Stimulated activated CD4-positive, alpha-beta T cell treated with anti-CD3 and anti-CD28 coated beads, Interleukin-2, amount 100 ng/mL, for 24 hours (primary cell): ENCODE measurements at regions not wholly inside any gene's neighbourhood (a gene's known extent, or its start where the extent isn't known, plus 50 kb on each side); places are given as distances from the start of the nearest gene placed in this dataset.

Experiments used
- DNase-seq, 2 donors: peaks; one replicate each; pipeline ENCODE4 v3.0.0-alpha.2; 2020

DNA sequence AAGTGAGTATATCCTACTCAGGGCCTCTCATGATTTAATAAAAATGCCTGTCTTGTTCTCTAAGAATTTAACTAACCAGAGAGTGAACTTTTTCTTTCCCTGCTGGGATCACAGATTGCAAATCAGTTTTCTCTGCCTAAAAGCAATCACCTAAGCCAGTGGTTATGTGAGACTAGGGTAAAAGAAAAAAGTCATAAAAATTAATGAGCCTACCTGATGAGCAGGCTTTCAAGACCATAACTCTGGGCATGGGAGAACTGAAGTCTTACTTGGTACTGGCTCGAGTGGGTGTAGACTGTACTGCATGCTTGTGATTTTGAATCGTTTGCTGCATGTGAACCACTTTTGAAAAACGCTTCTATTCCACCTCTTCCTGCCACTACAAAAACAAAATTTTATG is 1677.0 kb upstream of the LRRTM1 start:
- no peak for DNase-seq

DNA sequence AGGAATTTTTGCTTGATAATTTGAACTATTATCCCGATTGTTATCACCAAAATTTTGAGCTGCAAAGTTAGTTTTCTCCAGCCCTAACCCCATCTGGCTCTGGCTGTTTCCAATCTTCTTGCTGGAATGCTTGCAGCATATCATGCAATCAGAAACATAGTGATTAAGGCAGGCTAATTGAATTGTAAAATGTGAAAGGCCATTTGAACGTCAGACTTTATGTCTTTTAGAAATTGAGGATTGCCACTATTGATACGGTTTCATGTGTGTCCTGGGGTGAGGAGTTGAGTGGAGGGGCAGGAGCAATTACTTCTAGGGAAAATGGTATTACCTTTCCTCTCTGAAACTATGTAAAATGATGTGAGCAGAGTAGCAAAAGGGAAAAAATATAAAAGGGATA is 1674.5 kb upstream of the LRRTM1 start:
- DNase-seq = no peak

GRCh38 chr2:81976998-81977397 is 1672.4 kb upstream of the LRRTM1 start:
- no peak for DNase-seq

DNA sequence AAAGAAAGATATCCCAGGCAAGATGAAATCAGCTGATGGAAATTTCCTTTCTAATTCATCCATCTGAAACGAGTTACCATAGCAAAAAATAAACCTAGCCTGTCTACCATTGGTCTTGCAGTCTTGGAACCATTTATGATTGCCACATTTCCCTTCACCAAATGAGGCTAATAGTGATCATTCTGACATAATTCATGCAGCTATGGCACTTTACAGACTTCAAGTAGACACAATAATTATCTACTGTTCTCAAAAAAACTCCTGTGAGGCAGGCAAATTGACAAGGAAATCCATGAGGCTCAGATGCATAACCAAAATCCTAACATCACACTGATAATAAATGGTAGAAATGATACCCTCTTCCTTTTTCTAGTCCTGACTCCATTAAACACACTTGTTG is 1669.7 kb upstream of the LRRTM1 start:
- no peak for DNase-seq

- no peak for DNase-seq
Measured at GRCh38 chr2:81942876-81943275, 1638.3 kb upstream of the LRRTM1 start.

- DNase-seq = no peak
Measured at GRCh38 chr2:81942136-81942680, 1637.7 kb upstream of the LRRTM1 start.

GRCh38 chr2:81940266-81940955 is 1635.9 kb upstream of the LRRTM1 start:
- DNase-seq = no peak

GRCh38 chr2:81937944-81938343 is 1633.4 kb upstream of the LRRTM1 start:
- no peak for DNase-seq

GRCh38 chr2:81903534-81903933 is 1599.0 kb upstream of the LRRTM1 start:
- no peak for DNase-seq

GRCh38 chr2:81901017-81901416 is 1596.5 kb upstream of the LRRTM1 start:
- no peak for DNase-seq

GRCh38 chr2:81895620-81896250 is 1591.2 kb upstream of the LRRTM1 start:
- DNase-seq = no peak

DNA sequence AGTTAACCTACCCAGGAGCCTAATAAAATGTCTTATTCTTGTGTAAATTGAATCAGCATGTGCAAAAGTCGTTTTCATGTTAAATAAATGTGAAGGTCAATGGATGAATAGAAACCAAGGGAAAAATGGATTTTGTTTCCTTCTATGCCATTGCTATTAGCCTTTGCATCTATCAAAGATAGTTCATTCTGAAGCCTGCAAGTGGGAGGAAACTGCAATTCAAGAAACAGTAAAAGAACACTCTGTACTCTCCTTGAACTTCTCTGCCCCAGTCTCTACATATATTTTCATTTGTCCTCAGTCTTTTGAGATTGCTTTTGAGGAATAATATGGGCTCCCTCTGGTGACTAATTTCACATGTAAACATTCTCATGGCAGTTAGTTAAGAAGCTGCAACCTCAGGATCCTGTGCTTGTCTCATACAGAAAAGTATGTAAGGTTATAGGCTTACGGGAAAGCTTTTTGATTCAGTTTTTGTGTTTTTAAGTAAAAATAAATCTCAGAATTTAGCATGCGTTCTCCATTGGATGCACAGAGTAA is 1590.0 kb upstream of the LRRTM1 start:
- no peak for DNase-seq

DNA sequence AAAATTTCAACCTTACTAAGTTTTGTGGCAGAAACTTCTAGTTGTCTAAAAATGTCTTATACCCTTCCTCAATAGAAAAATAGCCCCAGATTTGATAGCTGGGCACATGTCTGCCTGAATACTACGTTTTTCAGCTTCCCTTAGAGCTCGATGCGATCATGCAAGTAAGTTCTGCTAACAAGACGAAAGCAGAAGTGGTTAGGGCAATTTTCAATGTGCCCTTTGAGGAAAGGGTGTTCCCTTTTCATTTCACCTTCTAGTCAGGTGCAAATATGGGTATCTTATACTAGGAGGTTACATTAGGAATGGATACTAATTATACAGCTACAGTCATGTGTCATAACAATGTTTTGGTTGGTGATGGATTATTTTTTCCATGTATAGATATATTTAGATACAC is 1572.1 kb upstream of the LRRTM1 start:
- DNase-seq = no peak

DNA sequence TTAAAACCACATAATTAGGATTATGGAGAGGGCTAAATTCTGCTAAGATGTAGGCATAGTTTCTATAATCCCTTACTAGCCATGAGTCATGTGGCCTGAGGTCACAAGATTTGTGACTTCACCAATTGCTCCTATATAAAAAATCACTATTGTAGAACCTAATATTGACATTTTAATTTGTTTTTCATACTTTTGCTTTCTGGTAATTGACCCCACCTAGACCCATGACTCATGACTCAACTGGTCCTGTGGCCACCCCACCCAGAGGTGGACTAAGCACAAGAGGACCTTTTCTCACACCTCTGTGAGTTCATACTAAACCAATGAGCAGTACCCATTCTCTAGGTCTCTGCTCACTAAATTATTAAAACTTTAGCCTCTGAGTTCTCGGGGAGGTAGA is 1567.5 kb upstream of the LRRTM1 start:
- DNase-seq = no peak

DNA sequence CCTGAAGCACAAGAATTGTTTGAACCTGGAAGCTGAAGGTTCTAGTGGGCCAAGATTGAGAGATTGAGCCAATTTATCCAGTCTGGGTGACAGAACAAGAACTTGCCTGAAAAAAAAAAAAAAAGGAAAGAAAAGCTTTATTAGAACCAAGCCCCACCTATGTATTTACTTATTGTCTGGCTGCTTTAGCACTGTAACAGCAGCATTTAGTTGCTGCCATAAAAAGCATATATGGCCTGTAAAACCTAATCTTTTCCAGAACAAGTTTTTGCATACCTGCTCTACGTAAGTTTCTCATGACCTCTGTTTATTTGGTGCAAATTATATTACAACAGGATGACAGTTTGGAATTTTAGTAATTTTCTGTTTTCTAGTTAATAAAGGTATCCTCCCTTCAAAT is 1565.6 kb upstream of the LRRTM1 start:
- no peak for DNase-seq

GRCh38 chr2:81858998-81859397 is 1554.4 kb upstream of the LRRTM1 start:
- DNase-seq = no peak

DNA sequence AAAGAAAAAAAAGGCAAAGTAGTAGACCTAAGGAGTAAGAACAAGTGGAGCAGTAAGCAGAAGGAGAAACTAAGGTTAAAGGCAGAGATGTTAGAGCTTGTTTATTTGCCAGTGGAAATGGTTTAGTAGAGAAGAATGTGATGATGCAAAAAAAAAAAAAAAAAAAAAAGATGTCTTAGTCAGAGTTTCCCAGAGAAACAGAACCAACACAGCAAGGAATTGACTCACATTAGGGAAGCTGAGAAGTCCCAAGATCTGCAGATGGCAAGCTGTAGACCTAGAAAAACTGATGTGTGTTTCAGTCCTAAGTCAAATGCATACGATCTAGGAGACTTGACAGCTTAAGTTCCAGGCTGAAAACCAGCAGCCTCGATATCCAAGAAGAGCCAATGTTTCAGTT is 1548.8 kb upstream of the LRRTM1 start:
- DNase-seq = no peak

DNA sequence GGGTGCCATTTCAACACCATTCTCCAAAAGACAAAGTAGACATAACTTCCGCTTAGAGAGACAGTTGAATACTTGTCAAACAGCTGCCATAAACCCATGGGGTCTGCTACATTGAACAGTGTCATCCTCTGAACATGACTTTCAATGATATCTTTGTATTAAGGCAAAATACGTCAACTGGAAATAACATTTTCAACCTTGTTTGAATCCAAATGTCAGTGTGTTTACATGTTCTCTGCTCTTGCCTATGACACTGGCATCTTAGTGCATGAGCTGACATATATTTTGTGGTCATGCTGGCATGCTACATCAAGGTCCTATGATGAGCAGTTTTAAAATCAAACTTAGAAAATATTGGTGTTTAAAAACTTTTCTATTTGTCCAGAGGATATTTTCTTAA is 1548.1 kb upstream of the LRRTM1 start:
- no peak for DNase-seq

- DNase-seq = no peak
Measured at GRCh38 chr2:81839780-81840179, 1535.2 kb upstream of the LRRTM1 start.

GRCh38 chr2:81835321-81836000 is 1530.9 kb upstream of the LRRTM1 start:
- no peak for DNase-seq

GRCh38 chr2:81786811-81787210 is 1482.3 kb upstream of the LRRTM1 start:
- DNase-seq = no peak

DNA sequence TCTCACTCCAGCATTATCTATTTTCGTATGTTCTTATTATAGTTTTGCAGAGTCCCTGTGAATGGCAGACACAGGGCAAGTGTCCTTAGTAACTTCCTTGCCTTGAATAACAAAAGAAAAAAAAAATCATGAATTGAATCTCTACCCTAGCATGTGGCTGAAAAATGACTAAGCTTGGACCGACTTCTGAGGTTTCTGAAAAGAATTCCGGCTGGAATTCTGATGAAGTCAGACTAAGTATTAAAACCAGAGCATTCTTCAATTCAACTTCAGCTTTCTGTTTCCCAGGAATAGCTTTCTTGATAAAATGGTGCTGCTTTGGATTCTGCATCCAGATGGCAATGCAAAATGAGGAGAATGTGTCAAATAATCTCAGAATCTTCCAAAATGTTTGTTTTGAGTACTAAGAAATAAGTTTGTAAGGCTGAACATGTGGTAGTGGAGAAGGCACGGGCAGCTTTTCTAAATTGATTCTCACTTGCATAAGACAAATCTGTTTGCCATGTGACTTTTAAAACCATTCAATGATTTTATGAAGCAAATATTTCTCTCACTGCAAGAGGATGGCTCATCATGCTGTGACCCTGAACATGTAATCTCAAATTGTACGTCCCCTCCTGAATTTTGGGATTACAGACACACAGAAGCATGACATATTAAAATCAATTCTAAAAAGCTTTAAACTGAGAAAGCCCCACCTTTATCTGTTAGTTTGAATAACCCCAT is 1462.8 kb upstream of the LRRTM1 start:
- DNase-seq = no peak

DNA sequence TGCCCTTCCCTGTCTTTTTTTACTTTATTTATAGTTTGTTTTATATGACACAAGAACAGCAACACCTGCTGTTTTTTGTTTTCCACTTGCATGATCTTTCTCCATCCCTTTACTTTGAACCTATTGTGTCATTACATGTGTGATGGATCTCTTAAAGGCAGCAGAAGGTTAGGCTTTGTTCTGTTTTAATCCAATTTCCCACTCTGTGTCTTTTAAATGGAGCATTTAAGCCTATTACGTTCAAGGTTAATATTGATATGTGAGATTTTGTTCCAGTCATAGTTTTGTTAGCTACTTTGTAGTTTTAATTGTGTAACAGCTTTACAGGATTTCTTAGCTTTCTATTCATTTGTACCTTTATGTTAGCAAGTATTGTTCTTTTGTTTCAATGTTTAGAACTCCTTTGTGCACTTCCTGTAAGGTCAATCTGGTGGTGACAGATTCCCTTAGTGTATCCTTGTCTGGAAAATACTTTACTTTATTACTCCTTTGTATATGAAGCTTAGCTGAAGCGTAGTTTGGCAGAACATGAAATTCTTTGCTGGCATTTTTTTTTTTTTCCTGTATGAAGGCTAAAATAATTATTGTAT is 1443.0 kb upstream of the LRRTM1 start:
- DNase-seq = no peak
